ENCODE measurements at regions not wholly inside any gene's neighbourhood (a gene's known extent, or its start where the extent isn't known, plus 50 kb on each side); places are given as distances from the start of the nearest gene placed in this dataset.

- TF ChIP-seq POLR2A (IDR thresholded peaks at IDR 0.05; ENCODE audit: low read length) = no peak
- no peak for TF ChIP-seq GATA1 (IDR thresholded peaks at IDR 0.05; ENCODE audit: low read depth, low read length)
Measured at GRCh38 chr4:167308876-167309275, 74.6 kb upstream of the SPOCK3 start.

Measured in erythroblast (primary cell).